ENCODE measurements at regions not wholly inside any gene's neighbourhood (a gene's known extent, or its start where the extent isn't known, plus 50 kb on each side); places are given as distances from the start of the nearest gene placed in this dataset.
"Not testable (repeated sequence)": the region's sequence is repeated elsewhere in the genome, so short reads cannot be mapped to it uniquely, and the experiment has no call there.

GRCh38 chr3:64792445-64792844, 104.6 kb upstream of the ADAMTS9 start:
- Histone ChIP-seq H3K9ac (ENCODE audit: insufficient read length) (no peak overlapping the region), H3K4me3 (no peak overlapping the region), H3K36me3 (ENCODE audit: insufficient read depth, low read length) (no peaks in the 10 kb centered on the region), H3K27ac (no peak overlapping the region), H3K9me3 (ENCODE audit: low read depth, low read length) (no peaks in the 10 kb centered on the region)
- TF ChIP-seq EZH2 (IDR thresholded peaks at IDR 0.05), result no peak
- no peak for TF ChIP-seq FOXP2 (optimal IDR thresholded peaks at IDR 0.05; ENCODE audit: control extremely low read depth, extremely low read length, insufficient read depth)
- TF ChIP-seq POLR2AphosphoS5 (IDR thresholded peaks at IDR 0.05; ENCODE audit: borderline replicate concordance, low read depth, low read length), result no peak
- no peak for DNase-seq (ENCODE audit: low read depth, low spot score)

GRCh38 chr3:64789111-64789510, 101.3 kb upstream of the ADAMTS9 start:
- TF ChIP-seq EZH2 (IDR thresholded peaks at IDR 0.05), result no peak
- TF ChIP-seq FOXP2 (optimal IDR thresholded peaks at IDR 0.05; ENCODE audit: control extremely low read depth, extremely low read length, insufficient read depth), result no peak
- TF ChIP-seq POLR2AphosphoS5 (IDR thresholded peaks at IDR 0.05; ENCODE audit: borderline replicate concordance, low read depth, low read length), result no peak
- DNase-seq (ENCODE audit: low read depth, low spot score), result no peak
- no peak overlapping the region for H3K27ac ChIP-seq
- no peak overlapping the region for H3K4me3 ChIP-seq
- H3K9me3 ChIP-seq (ENCODE audit: low read depth, low read length), result no peaks in the 10 kb centered on the region
- no peak overlapping the region for H3K9ac ChIP-seq (ENCODE audit: insufficient read length)
- no peaks in the 10 kb centered on the region for H3K36me3 ChIP-seq (ENCODE audit: insufficient read depth, low read length)

- Histone ChIP-seq H3K9ac (ENCODE audit: insufficient read length) (no peak overlapping the region), H3K36me3 (ENCODE audit: insufficient read depth, low read length) (no peaks in the 10 kb centered on the region), H3K27ac (no peak overlapping the region), H3K4me3 (no peak overlapping the region), H3K9me3 (ENCODE audit: low read depth, low read length) (no peaks in the 10 kb centered on the region)
- no peak for TF ChIP-seq POLR2AphosphoS5 (IDR thresholded peaks at IDR 0.05; ENCODE audit: borderline replicate concordance, low read depth, low read length)
- TF ChIP-seq FOXP2 (optimal IDR thresholded peaks at IDR 0.05; ENCODE audit: control extremely low read depth, extremely low read length, insufficient read depth), result no peak
- no peak for TF ChIP-seq EZH2 (IDR thresholded peaks at IDR 0.05)
- DNase-seq (ENCODE audit: low read depth, low spot score), result no peak
These were observed 95.4 kb upstream of the ADAMTS9 start for GRCh38 chr3:64783200-64783599.

- H3K4me3 ChIP-seq; DNase-seq (ENCODE audit: low read depth, low spot score); H3K36me3 ChIP-seq (ENCODE audit: insufficient read depth, low read length); H3K27ac ChIP-seq; H3K9ac ChIP-seq (ENCODE audit: insufficient read length); H3K9me3 ChIP-seq (ENCODE audit: low read depth, low read length): not testable (repeated sequence)
These were observed 93.1 kb upstream of the ADAMTS9 start for GRCh38 chr3:64780923-64781322.

- Histone ChIP-seq H3K36me3 (ENCODE audit: insufficient read depth, low read length) (no peaks in the 10 kb centered on the region), H3K9me3 (ENCODE audit: low read depth, low read length) (no peaks in the 10 kb centered on the region), H3K4me3 (no peak overlapping the region), H3K9ac (ENCODE audit: insufficient read length) (no peak overlapping the region), H3K27ac (no peak overlapping the region)
- no peak for DNase-seq (ENCODE audit: low read depth, low spot score)
- no peak for TF ChIP-seq POLR2AphosphoS5 (IDR thresholded peaks at IDR 0.05; ENCODE audit: borderline replicate concordance, low read depth, low read length)
These were observed 85.3 kb upstream of the ADAMTS9 start for GRCh38 chr3:64773137-64773536.

- Histone ChIP-seq H3K36me3 (ENCODE audit: insufficient read depth, low read length) (no peaks in the 10 kb centered on the region), H3K27ac (no peak overlapping the region), H3K4me3 (no peak overlapping the region), H3K9ac (ENCODE audit: insufficient read length) (no peak overlapping the region), H3K9me3 (ENCODE audit: low read depth, low read length) (no peaks in the 10 kb centered on the region)
- DNase-seq (ENCODE audit: low read depth, low spot score), result no peak
- TF ChIP-seq POLR2AphosphoS5 (IDR thresholded peaks at IDR 0.05; ENCODE audit: borderline replicate concordance, low read depth, low read length), result no peak
- no peak for TF ChIP-seq FOXP2 (optimal IDR thresholded peaks at IDR 0.05; ENCODE audit: control extremely low read depth, extremely low read length, insufficient read depth)
- TF ChIP-seq EZH2 (IDR thresholded peaks at IDR 0.05), result no peak
These were observed 78.6 kb upstream of the ADAMTS9 start for GRCh38 chr3:64766440-64766839.

GRCh38 chr3:64765947-64766346, 78.1 kb upstream of the ADAMTS9 start:
- no peaks in the 10 kb centered on the region for H3K9me3 ChIP-seq (ENCODE audit: low read depth, low read length)
- H3K9ac ChIP-seq (ENCODE audit: insufficient read length), result no peak overlapping the region
- no peaks in the 10 kb centered on the region for H3K36me3 ChIP-seq (ENCODE audit: insufficient read depth, low read length)
- TF ChIP-seq POLR2AphosphoS5 (IDR thresholded peaks at IDR 0.05; ENCODE audit: borderline replicate concordance, low read depth, low read length), result no peak
- TF ChIP-seq EZH2 (IDR thresholded peaks at IDR 0.05), result no peak
- no peak for TF ChIP-seq FOXP2 (optimal IDR thresholded peaks at IDR 0.05; ENCODE audit: control extremely low read depth, extremely low read length, insufficient read depth)
- no peak overlapping the region for H3K27ac ChIP-seq
- DNase-seq (ENCODE audit: low read depth, low spot score), result no peak
- no peak overlapping the region for H3K4me3 ChIP-seq

- H3K9me3 ChIP-seq (ENCODE audit: low read depth, low read length), result no peaks in the 10 kb centered on the region
- H3K36me3 ChIP-seq (ENCODE audit: insufficient read depth, low read length), result no peaks in the 10 kb centered on the region
- no peak for DNase-seq (ENCODE audit: low read depth, low spot score)
- no peak overlapping the region for H3K9ac ChIP-seq (ENCODE audit: insufficient read length)
- H3K4me3 ChIP-seq, result no peak overlapping the region
- no peak for TF ChIP-seq FOXP2 (optimal IDR thresholded peaks at IDR 0.05; ENCODE audit: control extremely low read depth, extremely low read length, insufficient read depth)
- no peak for TF ChIP-seq EZH2 (IDR thresholded peaks at IDR 0.05)
- no peak for TF ChIP-seq POLR2AphosphoS5 (IDR thresholded peaks at IDR 0.05; ENCODE audit: borderline replicate concordance, low read depth, low read length)
- no peak overlapping the region for H3K27ac ChIP-seq
These were observed 76.7 kb upstream of the ADAMTS9 start for GRCh38 chr3:64764386-64764929.

- no peaks in the 10 kb centered on the region for H3K9me3 ChIP-seq (ENCODE audit: low read depth, low read length)
- H3K27ac ChIP-seq, result no peak overlapping the region
- no peak for DNase-seq (ENCODE audit: low read depth, low spot score)
- H3K4me3 ChIP-seq, result no peak overlapping the region
- no peak overlapping the region for H3K9ac ChIP-seq (ENCODE audit: insufficient read length)
- TF ChIP-seq EZH2 (IDR thresholded peaks at IDR 0.05), result no peak
- TF ChIP-seq FOXP2 (optimal IDR thresholded peaks at IDR 0.05; ENCODE audit: control extremely low read depth, extremely low read length, insufficient read depth), result no peak
- TF ChIP-seq POLR2AphosphoS5 (IDR thresholded peaks at IDR 0.05; ENCODE audit: borderline replicate concordance, low read depth, low read length), result no peak
- H3K36me3 ChIP-seq (ENCODE audit: insufficient read depth, low read length), result no peaks in the 10 kb centered on the region
These were observed 76.2 kb upstream of the ADAMTS9 start for GRCh38 chr3:64763980-64764379.

Measured in SK-N-MC (cell line).